Mucosa of rectum (tissue), 2 donors: ENCODE measurements at regions not wholly inside any gene's neighbourhood (a gene's known extent, or its start where the extent isn't known, plus 50 kb on each side); places are given as distances from the start of the nearest gene placed in this dataset.
"Not testable (repeated sequence)": the region's sequence is repeated elsewhere in the genome, so short reads cannot be mapped to it uniquely, and the experiment has no call there.

ENCODE experiments used
- H3K27ac ChIP-seq, 2 donors: one replicate each; pipeline ENCODE4 v1.7.0; 2013; ENCODE audit warnings: inconsistent platforms in 2 of 2, low read depth in 2 of 2, low read length in 2 of 2
- H3K27me3 ChIP-seq, 2 donors: one replicate each; pipeline ENCODE4 v1.7.0; 2013; ENCODE audit warnings: low read length in 2 of 2; ENCODE audit not compliant: control insufficient read depth in 2 of 2, insufficient read depth in 2 of 2
- H3K36me3 ChIP-seq, 2 donors: one replicate each; pipeline ENCODE4 v1.7.0; 2013; ENCODE audit warnings: low read length in 2 of 2; ENCODE audit not compliant: control insufficient read depth in 2 of 2, insufficient read depth in 2 of 2
- H3K4me1 ChIP-seq, 2 donors: one replicate each; pipeline ENCODE4 v1.7.0; 2013; ENCODE audit warnings: low read length in 2 of 2, mild to moderate bottlenecking in 1 of 2; ENCODE audit not compliant: control insufficient read depth in 2 of 2, insufficient read depth in 2 of 2
- H3K4me3 ChIP-seq, 2 donors: one replicate each; pipeline ENCODE4 v1.7.0; 2013; ENCODE audit warnings: low read length in 2 of 2
- H3K9ac ChIP-seq, 2 donors: one replicate each; pipeline ENCODE4 v1.7.0; 2013; ENCODE audit warnings: low read length in 2 of 2, low read depth in 1 of 2, mild to moderate bottlenecking in 1 of 2
- H3K9me3 ChIP-seq, 2 donors: one replicate each; pipeline ENCODE4 v1.7.0; 2013; ENCODE audit warnings: low read length in 2 of 2; ENCODE audit not compliant: control insufficient read depth in 2 of 2
- donor health status: healthy.
- donor health status: Normal muscosa, but diverticular disease.

DNA sequence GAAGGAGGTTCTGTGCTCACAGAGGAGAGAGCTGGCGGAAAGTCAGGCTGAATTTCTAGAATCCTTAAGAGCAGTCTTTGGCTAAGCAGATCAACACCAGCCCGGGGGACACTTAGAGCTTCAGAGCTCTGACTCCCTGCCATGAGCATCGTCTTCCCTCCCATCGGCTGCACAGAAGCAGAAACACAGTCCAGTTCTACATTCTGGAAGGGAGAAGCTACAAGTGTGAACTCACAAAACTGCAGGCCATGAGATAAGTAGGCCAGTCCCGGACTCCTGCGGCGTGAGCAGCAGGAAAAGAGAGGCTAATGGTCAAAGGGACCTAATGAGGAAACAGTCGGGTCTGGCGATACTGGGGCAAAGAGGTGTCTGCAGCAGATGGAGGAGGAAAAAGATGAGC, 211.5 kb downstream of the DHX15 start:
- H3K27me3 ChIP-seq: no peaks in the 10 kb centered on the region
- H3K36me3 ChIP-seq: no peaks in the 10 kb centered on the region
- H3K27ac ChIP-seq: no peak overlapping the region
- no peak overlapping the region for H3K4me3 ChIP-seq
- no peaks in the 10 kb centered on the region for H3K9me3 ChIP-seq
- H3K9ac ChIP-seq: no peak overlapping the region
- no peaks in the 10 kb centered on the region for H3K4me1 ChIP-seq

DNA sequence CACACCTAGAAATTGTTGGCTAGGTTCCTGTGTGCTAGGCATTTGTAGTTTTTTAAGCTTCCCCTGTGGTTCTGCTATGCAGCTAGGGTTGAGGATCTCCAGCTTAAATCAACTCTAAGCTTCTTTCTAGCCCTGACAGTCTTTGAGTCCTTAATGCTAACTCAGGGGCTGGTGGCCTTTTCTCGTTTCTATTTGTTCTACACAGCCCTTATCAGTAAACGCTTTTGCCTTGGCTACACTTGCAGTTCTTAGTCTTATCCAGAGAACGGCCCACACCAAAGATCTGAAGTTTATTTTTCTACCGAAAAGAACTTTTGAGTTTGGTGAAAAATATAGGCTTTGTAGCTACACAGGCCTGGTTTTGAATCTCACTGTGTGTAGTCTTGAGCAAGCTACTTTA, 212.0 kb downstream of the DHX15 start:
- H3K9me3 ChIP-seq: no peaks in the 10 kb centered on the region
- no peak overlapping the region for H3K27ac ChIP-seq
- H3K4me1 ChIP-seq: no peaks in the 10 kb centered on the region
- H3K4me3 ChIP-seq: no peak overlapping the region
- H3K9ac ChIP-seq: no peak overlapping the region
- H3K36me3 ChIP-seq: no peaks in the 10 kb centered on the region
- H3K27me3 ChIP-seq: no peaks in the 10 kb centered on the region

DNA sequence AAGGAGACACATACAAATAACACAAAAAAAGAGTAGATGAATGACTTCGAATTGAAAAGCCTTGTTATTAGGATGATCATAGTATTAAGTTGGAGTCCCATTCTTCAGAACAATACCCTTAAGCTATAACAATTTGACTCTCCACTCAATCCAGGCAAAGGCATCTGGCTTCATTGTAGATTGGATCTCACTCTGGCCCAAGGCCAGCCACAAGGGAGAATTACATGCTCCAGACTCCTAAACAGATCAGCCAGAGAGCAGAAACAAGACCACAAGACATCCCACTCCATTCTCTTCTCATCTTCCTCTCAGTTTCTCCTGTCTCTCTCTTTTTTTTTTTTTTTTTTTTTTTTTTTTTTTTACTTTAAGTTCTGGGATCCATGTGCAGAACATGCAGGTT, 213.9 kb downstream of the DHX15 start:
- Histone ChIP-seq H3K27me3 (no peaks in the 10 kb centered on the region), H3K4me1 (no peaks in the 10 kb centered on the region), H3K27ac (no peak overlapping the region), H3K9me3 (no peaks in the 10 kb centered on the region), H3K9ac (no peak overlapping the region), H3K4me3 (no peak overlapping the region), H3K36me3 (no peaks in the 10 kb centered on the region)

DNA sequence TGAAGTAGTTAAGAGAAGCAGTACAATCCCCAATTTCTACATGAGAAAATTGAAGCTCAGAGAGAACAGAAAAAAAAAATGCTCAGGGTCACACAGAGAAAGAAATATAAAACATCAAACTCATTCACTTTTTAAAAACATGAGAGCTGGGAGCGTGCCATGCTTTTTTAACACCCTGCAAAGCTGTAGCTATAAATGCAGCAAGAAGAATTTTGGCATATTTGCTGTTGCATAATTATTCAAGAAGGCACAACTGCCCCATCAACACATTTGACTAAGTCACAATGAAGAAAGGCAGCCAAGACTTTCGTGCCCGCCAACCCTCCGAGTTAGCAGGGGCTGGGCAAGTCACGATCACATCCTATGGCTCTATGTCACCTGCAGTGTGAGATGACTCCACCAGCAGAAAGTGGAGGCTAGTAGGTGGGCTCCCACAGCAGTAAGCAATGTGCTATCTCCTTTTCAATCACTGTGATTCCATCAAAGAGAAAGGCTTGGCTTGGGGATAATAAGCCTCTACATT, 214.8 kb downstream of the DHX15 start:
- H3K9ac ChIP-seq: no peak overlapping the region
- no peak overlapping the region for H3K4me3 ChIP-seq
- H3K27ac ChIP-seq: no peak overlapping the region
- no peaks in the 10 kb centered on the region for H3K36me3 ChIP-seq
- H3K9me3 ChIP-seq: no peaks in the 10 kb centered on the region
- H3K4me1 ChIP-seq: no peaks in the 10 kb centered on the region
- no peaks in the 10 kb centered on the region for H3K27me3 ChIP-seq

DNA sequence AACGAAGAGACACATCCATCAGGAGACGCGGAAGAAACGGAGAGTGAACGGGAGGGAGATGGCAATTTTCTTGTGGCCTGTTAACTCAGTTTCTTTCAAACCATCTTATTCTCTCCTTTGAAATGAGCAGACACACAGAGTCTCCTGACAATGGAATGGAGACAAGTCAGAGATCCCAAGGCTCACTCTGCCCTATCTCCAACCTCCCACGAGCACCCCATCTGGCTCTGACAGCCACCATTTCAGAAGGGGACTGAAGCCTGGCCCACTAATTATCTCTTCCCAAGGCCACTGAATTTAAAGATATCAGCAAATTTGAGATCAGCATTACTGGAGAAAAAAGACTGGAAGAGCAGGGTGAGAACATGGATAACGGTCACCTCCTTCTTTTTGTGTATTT, 215.6 kb downstream of the DHX15 start:
- Histone ChIP-seq H3K27ac (no peak overlapping the region), H3K9ac (no peak overlapping the region), H3K4me3 (no peak overlapping the region), H3K9me3 (no peaks in the 10 kb centered on the region), H3K27me3 (no peaks in the 10 kb centered on the region), H3K4me1 (no peaks in the 10 kb centered on the region), H3K36me3 (no peaks in the 10 kb centered on the region)

DNA sequence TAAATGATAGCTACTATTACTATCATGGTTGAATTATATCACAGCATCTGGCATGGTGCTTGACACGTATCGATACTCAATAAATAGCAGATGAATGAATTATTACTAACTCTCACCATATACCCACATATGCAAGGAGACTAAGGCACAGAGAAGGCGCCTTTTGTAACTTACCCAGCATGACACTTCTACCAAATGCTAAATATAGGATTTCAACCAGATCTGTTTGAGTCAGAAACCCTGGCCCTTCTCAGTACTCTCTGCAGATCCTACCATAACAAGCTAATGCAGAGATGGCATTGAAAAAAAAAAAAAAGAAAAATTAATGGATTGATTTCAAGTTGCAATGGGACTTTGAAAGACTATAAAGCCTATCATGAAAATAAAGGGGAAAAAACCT, 219.5 kb downstream of the DHX15 start:
- Histone ChIP-seq H3K4me1 (no peaks in the 10 kb centered on the region), H3K27ac (no peak overlapping the region), H3K36me3 (no peaks in the 10 kb centered on the region), H3K9me3 (no peaks in the 10 kb centered on the region), H3K4me3 (no peak overlapping the region), H3K9ac (no peak overlapping the region), H3K27me3 (no peaks in the 10 kb centered on the region)

DNA sequence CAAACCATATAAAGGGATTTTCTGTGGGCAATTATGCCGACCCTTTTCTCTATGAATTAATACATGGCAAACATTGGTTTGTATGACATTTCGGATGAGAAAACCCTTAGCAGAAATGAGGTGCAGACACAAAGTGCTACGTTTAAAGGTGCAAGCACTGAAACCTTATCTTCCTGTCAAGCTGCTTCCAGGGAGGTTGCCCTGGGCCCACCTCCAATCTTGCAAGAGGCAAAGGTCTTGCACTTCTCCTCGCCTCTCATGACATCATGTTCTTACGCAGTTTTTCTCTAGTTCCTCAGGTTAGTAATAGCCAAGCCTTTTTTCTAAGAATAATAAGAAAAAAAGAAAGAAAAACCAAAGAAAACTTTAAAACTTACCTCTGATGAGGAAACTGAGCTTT, 220.1 kb downstream of the DHX15 start:
- no peaks in the 10 kb centered on the region for H3K27me3 ChIP-seq
- no peak overlapping the region for H3K27ac ChIP-seq
- H3K4me1 ChIP-seq: no peaks in the 10 kb centered on the region
- no peak overlapping the region for H3K4me3 ChIP-seq
- H3K9ac ChIP-seq: no peak overlapping the region
- H3K36me3 ChIP-seq: no peaks in the 10 kb centered on the region
- H3K9me3 ChIP-seq: no peaks in the 10 kb centered on the region

DNA sequence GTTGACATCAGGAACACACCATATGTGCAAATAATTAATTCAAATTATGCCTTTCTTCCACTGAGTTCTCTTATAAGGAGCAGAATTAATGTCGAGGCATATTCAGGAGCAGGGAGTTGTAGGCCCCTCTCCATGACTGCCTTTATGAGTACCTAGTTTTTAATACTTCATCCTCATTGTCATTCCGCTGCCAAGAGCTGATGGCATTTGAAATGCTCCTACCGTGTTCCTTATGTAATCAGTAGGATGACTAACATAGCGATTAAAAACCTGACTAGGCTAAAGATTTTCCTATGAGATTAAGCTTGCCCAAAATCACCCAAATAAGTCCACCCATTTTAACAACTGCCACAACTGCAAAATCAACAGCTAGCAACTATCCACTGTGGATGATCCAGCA, 220.6 kb downstream of the DHX15 start:
- no peaks in the 10 kb centered on the region for H3K4me1 ChIP-seq
- H3K4me3 ChIP-seq: no peak overlapping the region
- H3K27me3 ChIP-seq: no peaks in the 10 kb centered on the region
- no peak overlapping the region for H3K27ac ChIP-seq
- H3K9ac ChIP-seq: no peak overlapping the region
- H3K9me3 ChIP-seq: no peaks in the 10 kb centered on the region
- H3K36me3 ChIP-seq: no peaks in the 10 kb centered on the region

DNA sequence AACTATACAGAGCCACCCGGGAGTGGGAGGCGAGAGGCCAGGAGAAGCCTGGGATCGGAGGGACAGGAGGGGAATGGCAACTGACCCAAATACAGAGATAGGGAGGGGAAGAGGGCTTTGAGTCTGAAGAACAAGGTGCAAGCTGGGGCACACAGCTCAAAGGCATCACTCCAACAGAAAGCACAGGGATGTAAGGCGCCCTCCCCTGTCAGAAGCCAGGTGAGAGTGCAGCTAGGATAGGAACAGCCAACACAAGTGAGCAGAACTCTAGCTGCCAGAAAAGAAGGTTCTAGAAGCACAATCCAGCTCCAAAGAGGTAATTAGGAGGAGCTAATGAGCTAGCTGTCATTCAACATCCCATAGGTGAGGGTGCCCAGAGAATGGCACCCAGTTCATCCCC, 232.2 kb downstream of the DHX15 start:
- Histone ChIP-seq H3K9me3 (no peaks in the 10 kb centered on the region), H3K36me3 (no peaks in the 10 kb centered on the region), H3K4me3 (no peak overlapping the region), H3K4me1 (no peaks in the 10 kb centered on the region), H3K27me3 (no peaks in the 10 kb centered on the region), H3K27ac (no peak overlapping the region), H3K9ac (no peak overlapping the region)

DNA sequence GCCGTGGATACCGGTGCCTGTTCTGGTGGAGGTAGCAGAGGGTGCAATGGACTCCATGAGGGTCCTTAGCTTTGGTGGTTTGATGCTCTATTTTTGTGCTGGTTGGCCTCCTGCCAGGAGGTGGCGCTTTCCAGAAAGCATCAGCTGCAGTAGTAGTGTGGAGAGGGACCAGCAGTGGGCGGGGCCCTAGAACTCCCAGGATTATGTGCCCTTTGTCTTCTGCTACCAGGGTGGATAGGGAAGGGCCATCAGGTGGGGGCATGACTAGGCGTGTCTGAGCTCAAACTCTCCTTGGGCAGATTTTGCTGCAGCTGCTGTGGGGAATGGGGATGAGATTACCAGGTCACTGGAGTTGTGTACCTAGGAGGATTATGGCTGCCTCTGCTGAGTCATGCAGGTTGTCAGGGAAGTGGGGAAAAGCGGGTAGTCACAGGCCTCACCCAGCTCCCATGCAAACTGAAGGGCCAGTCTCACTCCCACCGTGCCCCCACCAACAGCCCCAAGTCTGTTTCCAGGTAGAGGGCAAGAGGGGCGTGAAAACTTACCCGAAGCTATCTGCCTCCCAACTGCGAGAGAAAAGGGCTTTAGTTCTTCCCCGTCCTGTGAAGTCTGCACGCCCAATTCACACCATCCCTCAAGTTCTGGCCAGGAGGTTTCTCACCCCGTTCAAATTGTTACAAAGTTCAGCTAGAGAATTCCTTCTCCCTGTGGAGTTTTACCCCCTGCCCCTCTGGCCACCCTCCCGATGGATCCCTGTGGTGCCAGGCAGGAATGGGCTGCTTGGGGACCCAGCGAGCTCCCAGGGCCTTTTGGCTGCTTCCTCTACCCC, 235.0 kb downstream of the DHX15 start:
- H3K27me3 ChIP-seq, H3K9me3 ChIP-seq, H3K9ac ChIP-seq, H3K4me3 ChIP-seq, H3K27ac ChIP-seq, H3K4me1 ChIP-seq, H3K36me3 ChIP-seq: not testable (repeated sequence)
